Muscle layer of colon (tissue), 2 donors: ENCODE measurements at regions not wholly inside any gene's neighbourhood (a gene's known extent, or its start where the extent isn't known, plus 50 kb on each side); places are given as distances from the start of the nearest gene placed in this dataset.
"Not testable (repeated sequence)": the region's sequence is repeated elsewhere in the genome, so short reads cannot be mapped to it uniquely, and the experiment has no call there.

Source experiments
- H3K27ac ChIP-seq: one replicate; pipeline ENCODE4 v1.7.0; 2013; ENCODE audit warnings: low read depth, mild to moderate bottlenecking, low read length, moderate library complexity
- H3K27me3 ChIP-seq, 2 donors: one replicate each; pipeline ENCODE4 v1.7.0; 2013; ENCODE audit warnings: low read length in 2 of 2, mild to moderate bottlenecking in 2 of 2; ENCODE audit not compliant: insufficient read depth in 2 of 2, control insufficient read depth in 1 of 2
- H3K36me3 ChIP-seq: one replicate; pipeline ENCODE4 v1.7.0; 2013; ENCODE audit warnings: mild to moderate bottlenecking, low read length; ENCODE audit not compliant: insufficient read depth
- H3K4me1 ChIP-seq: one replicate; pipeline ENCODE4 v1.7.0; 2013; ENCODE audit warnings: mild to moderate bottlenecking, low read length; ENCODE audit not compliant: insufficient read depth
- H3K4me3 ChIP-seq, 2 donors: one replicate each; pipeline ENCODE4 v1.7.0; 2013; ENCODE audit warnings: low read length in 2 of 2, low read depth in 1 of 2, mild to moderate bottlenecking in 1 of 2, moderate library complexity in 1 of 2
- H3K9ac ChIP-seq: one replicate; pipeline ENCODE4 v1.7.0; 2013; ENCODE audit warnings: low read length
- H3K9me3 ChIP-seq: one replicate; pipeline ENCODE4 v1.7.0; 2013; ENCODE audit warnings: mild to moderate bottlenecking, low read length
- donor health status: abdominal sarcoma.
- donor health status: Adenocarcinoma of cecum.

- H3K9ac ChIP-seq, result no peak overlapping the region
- no peaks in the 10 kb centered on the region for H3K9me3 ChIP-seq
- H3K27me3 ChIP-seq, result no peaks in the 10 kb centered on the region
- no peak overlapping the region for H3K27ac ChIP-seq
- H3K36me3 ChIP-seq, result no peaks in the 10 kb centered on the region
- H3K4me1 ChIP-seq, result no peaks in the 10 kb centered on the region
- H3K4me3 ChIP-seq, result no peak overlapping the region
These were observed 240.5 kb upstream of the CHD1 start for GRCh38 chr5:99169309-99169708.

DNA sequence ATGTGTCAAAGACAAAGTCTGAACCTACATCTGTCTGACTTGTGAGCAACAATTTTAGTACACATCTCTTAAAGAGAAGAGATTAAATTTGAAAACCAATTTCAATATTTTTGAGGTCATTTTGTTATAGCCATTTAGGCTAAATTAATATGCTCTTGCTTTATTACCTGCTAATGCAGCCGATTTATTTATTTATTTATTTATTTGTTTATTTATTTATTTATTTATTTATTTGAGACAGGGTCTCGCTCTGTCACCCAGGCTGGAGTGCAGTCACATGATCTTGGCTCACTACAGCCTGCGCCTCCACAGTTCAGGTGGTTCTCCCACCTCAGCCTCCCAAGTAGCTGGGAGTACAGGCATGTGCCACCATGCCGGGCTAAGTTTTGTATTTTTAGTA is 232.7 kb upstream of the CHD1 start:
- not testable (repeated sequence) for H3K27me3 ChIP-seq, H3K9me3 ChIP-seq, H3K4me3 ChIP-seq, H3K36me3 ChIP-seq, H3K9ac ChIP-seq, H3K27ac ChIP-seq, H3K4me1 ChIP-seq

- H3K4me1 ChIP-seq, result no peaks in the 10 kb centered on the region
- no peak overlapping the region for H3K27ac ChIP-seq
- no peaks in the 10 kb centered on the region for H3K36me3 ChIP-seq
- no peaks in the 10 kb centered on the region for H3K27me3 ChIP-seq
- H3K4me3 ChIP-seq, result no peak overlapping the region
- no peaks in the 10 kb centered on the region for H3K9me3 ChIP-seq
- H3K9ac ChIP-seq, result no peak overlapping the region
These were observed 227.9 kb upstream of the CHD1 start for GRCh38 chr5:99156688-99157087.

DNA sequence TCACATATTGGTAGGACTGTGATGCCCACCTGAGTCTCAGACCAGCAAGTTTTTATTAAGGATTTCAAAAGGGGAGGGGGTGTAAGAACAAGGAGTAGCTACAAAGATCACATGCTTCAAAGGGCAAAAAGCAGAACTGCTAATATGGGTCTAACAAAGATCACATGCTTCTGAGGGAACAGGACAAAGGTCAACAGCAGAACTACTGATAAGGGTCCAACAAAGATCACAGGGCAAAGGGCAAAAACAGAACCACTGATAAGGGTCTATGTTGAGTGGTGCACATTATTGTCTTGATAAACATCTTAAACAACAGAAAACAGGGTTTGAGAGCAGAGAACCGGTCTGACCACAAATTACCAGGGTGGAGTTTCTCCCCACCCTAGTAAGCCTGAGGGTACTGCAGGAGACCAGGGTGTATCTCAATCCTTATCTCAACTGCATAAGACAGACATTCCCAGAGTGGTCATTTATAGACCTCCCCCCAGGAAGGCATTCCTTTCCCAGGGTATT is 214.5 kb upstream of the CHD1 start:
- H3K36me3 ChIP-seq, H3K9me3 ChIP-seq, H3K27me3 ChIP-seq, H3K9ac ChIP-seq, H3K4me3 ChIP-seq, H3K27ac ChIP-seq, H3K4me1 ChIP-seq: not testable (repeated sequence)

- Histone ChIP-seq H3K9me3 (no peaks in the 10 kb centered on the region), H3K4me3 (no peak overlapping the region), H3K9ac (no peak overlapping the region), H3K27me3 (no peaks in the 10 kb centered on the region), H3K27ac (no peak overlapping the region), H3K4me1 (no peaks in the 10 kb centered on the region), H3K36me3 (no peaks in the 10 kb centered on the region)
These were observed 212.8 kb upstream of the CHD1 start for GRCh38 chr5:99141534-99142128.

- Histone ChIP-seq H3K27ac (no peak overlapping the region), H3K4me3 (no peak overlapping the region), H3K27me3 (no peaks in the 10 kb centered on the region), H3K4me1 (no peaks in the 10 kb centered on the region), H3K9me3 (no peaks in the 10 kb centered on the region), H3K9ac (no peak overlapping the region), H3K36me3 (no peaks in the 10 kb centered on the region)
These were observed 210.1 kb upstream of the CHD1 start for GRCh38 chr5:99138911-99139310.

DNA sequence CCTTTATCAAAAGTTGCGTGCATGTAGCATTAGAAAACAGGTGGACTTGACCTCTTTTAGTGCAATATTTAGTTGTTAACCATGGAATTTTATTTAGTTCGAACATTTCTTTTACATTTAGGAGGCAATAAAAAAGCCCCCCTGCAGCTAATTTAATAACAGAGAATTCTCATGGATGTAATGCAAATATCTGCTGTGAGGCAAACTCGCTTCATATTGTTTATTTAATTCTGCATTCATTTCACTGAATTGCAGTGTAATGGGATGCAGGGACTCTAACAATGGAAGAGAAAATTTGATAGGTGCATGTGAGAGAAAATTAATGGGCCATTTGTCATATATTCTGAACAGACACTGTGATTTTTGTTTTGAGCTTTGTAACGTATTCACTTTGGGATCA is 205.1 kb upstream of the CHD1 start:
- Histone ChIP-seq H3K27me3 (no peaks in the 10 kb centered on the region), H3K4me3 (no peak overlapping the region), H3K9me3 (no peaks in the 10 kb centered on the region), H3K4me1 (no peaks in the 10 kb centered on the region), H3K9ac (no peak overlapping the region), H3K36me3 (no peaks in the 10 kb centered on the region), H3K27ac (no peak overlapping the region)

DNA sequence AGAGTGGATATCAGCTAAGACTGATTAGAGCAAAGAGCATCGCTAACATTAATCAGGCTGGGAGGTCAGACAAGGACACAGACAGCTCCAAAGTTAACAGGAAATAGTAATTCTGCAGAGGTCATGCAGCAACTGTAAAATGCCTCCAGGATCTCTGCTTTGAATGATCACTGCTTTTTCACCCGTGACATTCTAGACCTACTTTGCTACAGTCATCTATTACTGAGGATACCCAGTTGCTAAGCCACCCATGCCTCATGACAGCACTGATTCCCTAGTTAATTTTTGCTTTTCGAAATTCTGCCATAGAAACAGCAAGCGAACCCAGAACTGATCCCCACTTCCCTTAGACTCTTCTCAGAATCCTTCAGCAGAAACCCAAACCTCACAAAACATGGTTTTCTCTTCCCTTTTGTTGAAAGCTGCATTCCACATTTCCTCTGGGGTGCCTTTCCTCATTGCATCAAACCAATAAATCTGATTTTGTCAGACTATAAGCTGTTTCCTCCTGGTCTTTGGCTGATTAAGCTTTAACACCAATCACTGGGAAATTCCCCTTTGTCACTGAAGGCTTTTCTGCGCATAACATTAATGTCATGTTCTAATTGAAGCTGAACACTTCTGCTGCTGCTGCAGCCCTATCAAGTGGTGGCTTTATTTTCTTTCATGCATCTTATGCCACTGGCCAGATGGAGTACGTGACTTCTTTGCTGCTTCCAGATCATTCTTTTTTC is 201.1 kb upstream of the CHD1 start:
- H3K4me3 ChIP-seq, result no peak overlapping the region
- no peaks in the 10 kb centered on the region for H3K36me3 ChIP-seq
- H3K4me1 ChIP-seq, result no peaks in the 10 kb centered on the region

GRCh38 chr5:99122976-99123375 is 194.2 kb upstream of the CHD1 start:
- no peak overlapping the region for H3K4me3 ChIP-seq
- no peaks in the 10 kb centered on the region for H3K36me3 ChIP-seq
- no peaks in the 10 kb centered on the region for H3K4me1 ChIP-seq
- no peak overlapping the region for H3K27ac ChIP-seq
- no peaks in the 10 kb centered on the region for H3K27me3 ChIP-seq
- no peaks in the 10 kb centered on the region for H3K9me3 ChIP-seq
- H3K9ac ChIP-seq, result no peak overlapping the region

More for the DNA sequence above, 201.1 kb upstream of the CHD1 start:
- Histone ChIP-seq H3K27me3 (no peaks in the 10 kb centered on the region), H3K9ac (no peak overlapping the region), H3K9me3 (no peaks in the 10 kb centered on the region), H3K27ac (no peak overlapping the region)

DNA sequence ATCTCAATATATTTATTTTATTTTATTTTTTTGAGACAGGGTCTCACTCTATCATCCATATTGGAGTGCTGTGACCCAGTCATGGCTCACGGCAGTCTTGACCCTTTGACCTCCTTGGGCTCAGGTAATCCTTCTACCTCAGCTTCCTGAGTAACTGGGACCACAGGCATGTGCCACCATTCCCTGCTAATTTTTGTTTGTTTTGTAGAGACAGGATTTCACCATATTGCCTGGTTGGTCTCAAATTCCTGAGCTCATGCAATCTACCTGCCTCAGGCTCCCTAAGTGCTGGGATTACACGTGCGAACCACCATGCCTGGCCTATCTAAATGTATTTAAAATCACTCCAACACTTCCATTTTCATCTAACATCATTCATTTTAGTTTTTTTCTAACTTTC is 190.5 kb upstream of the CHD1 start:
- H3K4me3 ChIP-seq, result no peak overlapping the region
- H3K27me3 ChIP-seq, result no peaks in the 10 kb centered on the region
- H3K9me3 ChIP-seq, result no peaks in the 10 kb centered on the region
- no peak overlapping the region for H3K27ac ChIP-seq
- no peaks in the 10 kb centered on the region for H3K4me1 ChIP-seq
- no peak overlapping the region for H3K9ac ChIP-seq
- no peaks in the 10 kb centered on the region for H3K36me3 ChIP-seq

DNA sequence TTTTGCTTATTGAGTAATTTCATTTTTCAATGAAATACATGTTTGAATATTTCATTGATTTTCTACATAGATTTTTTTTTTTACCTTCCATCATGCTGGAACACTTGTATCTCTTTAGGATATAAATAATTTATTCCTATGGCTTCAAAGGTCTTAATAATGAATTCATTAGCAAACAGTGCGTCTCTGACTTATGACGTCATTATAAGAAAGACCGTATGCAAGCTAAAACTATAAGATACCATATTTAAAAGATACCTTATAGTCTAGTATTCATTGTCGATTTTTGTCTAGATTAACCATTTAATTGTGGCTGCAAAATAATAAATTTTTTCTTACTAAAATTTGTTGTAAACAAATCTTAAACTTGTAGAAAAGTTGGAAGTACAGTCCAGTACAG is 187.7 kb upstream of the CHD1 start:
- no peaks in the 10 kb centered on the region for H3K36me3 ChIP-seq
- no peak overlapping the region for H3K9ac ChIP-seq
- no peaks in the 10 kb centered on the region for H3K4me1 ChIP-seq
- no peak overlapping the region for H3K27ac ChIP-seq
- no peak overlapping the region for H3K4me3 ChIP-seq
- no peaks in the 10 kb centered on the region for H3K9me3 ChIP-seq
- H3K27me3 ChIP-seq, result no peaks in the 10 kb centered on the region

DNA sequence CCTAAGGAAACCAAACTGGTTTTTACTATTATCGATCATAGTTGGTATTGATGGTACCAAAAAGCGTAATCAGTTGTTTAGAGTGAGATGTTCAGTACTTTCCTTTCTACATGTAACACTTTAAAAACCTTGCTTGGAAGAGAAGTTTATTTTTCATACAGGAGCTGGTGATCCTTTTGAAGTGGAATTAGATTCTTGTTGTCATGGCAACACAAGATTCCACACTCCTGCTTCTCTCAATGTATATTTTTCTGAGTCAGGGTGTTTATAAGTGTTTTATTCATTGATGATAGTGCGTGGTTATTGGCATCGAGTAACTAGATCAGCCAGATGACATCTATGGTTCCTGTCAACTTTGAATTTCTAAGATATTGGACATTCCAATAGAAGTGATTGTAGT is 181.1 kb upstream of the CHD1 start:
- no peaks in the 10 kb centered on the region for H3K36me3 ChIP-seq
- no peak overlapping the region for H3K4me3 ChIP-seq
- no peak overlapping the region for H3K27ac ChIP-seq
- no peaks in the 10 kb centered on the region for H3K27me3 ChIP-seq
- H3K4me1 ChIP-seq, result no peaks in the 10 kb centered on the region
- no peak overlapping the region for H3K9ac ChIP-seq
- no peaks in the 10 kb centered on the region for H3K9me3 ChIP-seq
